ENCODE measurements at regions not wholly inside any gene's neighbourhood (a gene's known extent, or its start where the extent isn't known, plus 50 kb on each side); places are given as distances from the start of the nearest gene placed in this dataset.

DNA sequence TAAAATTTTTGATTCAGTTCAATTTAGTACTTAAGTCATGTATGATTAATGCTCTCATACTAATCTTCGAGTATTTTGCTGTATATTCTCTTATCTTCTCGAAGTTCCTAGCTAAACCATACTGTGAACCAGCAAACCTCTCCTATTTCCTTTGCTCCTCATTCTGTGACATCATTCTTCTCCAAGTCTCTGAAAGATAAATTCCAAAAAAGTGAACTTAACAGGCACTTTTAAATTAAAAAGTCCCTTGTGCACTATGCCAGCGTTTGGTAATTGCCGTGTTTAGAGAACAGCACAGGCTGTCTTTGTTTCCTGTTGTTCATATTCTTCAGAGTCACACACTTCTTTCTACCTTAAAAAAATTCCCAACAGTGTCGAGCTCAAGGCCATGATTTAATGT is 188.4 kb upstream of the PHACTR1 start:
- Histone ChIP-seq H3K9me3 (ENCODE audit: insufficient read depth, low read length) (no peaks in the 10 kb centered on the region), H3K9ac (ENCODE audit: low read length) (no peak overlapping the region), H3K4me3 (ENCODE audit: insufficient read depth, low read length, poor library complexity, severe bottlenecking) (no peak overlapping the region), H3K4me2 (ENCODE audit: low read depth, low read length, poor library complexity, severe bottlenecking) (no peak overlapping the region), H3K27ac (ENCODE audit: low read depth, low read length) (no peak overlapping the region), H2AFZ (ENCODE audit: low read depth, low read length, severe bottlenecking) (no peak overlapping the region), H4K20me1 (ENCODE audit: low read depth, low read length) (no peaks in the 10 kb centered on the region), H3K36me3 (ENCODE audit: low read length) (no peaks in the 10 kb centered on the region), H3K79me2 (ENCODE audit: insufficient read depth, low read length) (no peaks in the 10 kb centered on the region), H3K9me2 (replicated peaks; ENCODE audit: insufficient read depth, low read length) (no peaks in the 10 kb centered on the region), H3F3A (ENCODE audit: insufficient read depth) (no peaks in the 10 kb centered on the region), H3K27me3 (ENCODE audit: low read length) (no peaks in the 10 kb centered on the region)
- TF ChIP-seq, protein P1, sequence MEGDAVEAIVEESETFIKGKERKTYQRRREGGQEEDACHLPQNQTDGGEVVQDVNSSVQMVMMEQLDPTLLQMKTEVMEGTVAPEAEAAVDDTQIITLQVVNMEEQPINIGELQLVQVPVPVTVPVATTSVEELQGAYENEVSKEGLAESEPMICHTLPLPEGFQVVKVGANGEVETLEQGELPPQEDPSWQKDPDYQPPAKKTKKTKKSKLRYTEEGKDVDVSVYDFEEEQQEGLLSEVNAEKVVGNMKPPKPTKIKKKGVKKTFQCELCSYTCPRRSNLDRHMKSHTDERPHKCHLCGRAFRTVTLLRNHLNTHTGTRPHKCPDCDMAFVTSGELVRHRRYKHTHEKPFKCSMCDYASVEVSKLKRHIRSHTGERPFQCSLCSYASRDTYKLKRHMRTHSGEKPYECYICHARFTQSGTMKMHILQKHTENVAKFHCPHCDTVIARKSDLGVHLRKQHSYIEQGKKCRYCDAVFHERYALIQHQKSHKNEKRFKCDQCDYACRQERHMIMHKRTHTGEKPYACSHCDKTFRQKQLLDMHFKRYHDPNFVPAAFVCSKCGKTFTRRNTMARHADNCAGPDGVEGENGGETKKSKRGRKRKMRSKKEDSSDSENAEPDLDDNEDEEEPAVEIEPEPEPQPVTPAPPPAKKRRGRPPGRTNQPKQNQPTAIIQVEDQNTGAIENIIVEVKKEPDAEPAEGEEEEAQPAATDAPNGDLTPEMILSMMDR (IDR thresholded peaks at IDR 0.05; ENCODE audit: insufficient read depth, low read length, poor library complexity, severe bottlenecking) = no peak
- TF ChIP-seq EZH2phosphoT487 (conservative IDR thresholded peaks at IDR 0.05; ENCODE audit: low read length) = no peak

DNA sequence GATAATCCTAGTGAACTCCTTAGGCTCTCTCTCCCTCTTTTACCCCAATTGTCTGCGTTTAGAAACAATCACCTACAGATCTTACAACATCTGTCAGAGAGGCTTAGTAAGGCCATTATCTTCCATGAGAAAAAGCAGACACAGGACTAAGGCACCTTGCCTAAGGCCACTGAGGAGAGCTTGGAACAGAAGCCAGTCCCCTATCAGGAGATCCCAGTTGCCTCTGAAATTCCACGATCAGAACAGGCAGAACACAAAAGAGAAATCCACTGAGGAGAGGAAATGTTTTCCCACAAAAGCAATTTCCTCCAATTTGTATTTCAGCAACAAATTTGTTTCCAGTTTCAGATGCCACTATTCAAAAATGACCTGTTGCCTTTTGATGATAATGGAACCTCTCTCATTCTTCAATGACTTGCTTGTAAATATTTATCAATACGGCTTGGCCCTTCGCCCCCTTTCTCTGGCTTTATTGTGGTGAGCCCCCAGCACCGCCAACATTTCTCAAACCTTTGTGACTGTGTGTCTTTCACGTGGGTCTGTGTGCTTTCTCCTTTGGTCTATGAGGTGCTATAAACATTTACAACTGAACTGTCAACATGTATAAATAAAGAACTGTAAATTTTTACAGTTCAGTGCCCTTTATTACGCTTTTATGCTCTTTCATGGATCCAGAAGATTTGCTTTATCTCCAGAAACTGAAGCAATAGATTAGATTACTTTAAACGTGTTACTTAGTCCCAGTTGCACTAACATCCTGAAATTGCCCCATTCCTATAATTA is 187.8 kb upstream of the PHACTR1 start:
- Histone ChIP-seq H3F3A (ENCODE audit: insufficient read depth) (no peaks in the 10 kb centered on the region), H3K9me2 (replicated peaks; ENCODE audit: insufficient read depth, low read length) (no peaks in the 10 kb centered on the region), H3K36me3 (ENCODE audit: low read length) (no peaks in the 10 kb centered on the region), H3K9ac (ENCODE audit: low read length) (no peak overlapping the region), H3K4me2 (ENCODE audit: low read depth, low read length, poor library complexity, severe bottlenecking) (no peak overlapping the region), H3K79me2 (ENCODE audit: insufficient read depth, low read length) (no peaks in the 10 kb centered on the region), H3K27ac (ENCODE audit: low read depth, low read length) (no peak overlapping the region), H3K4me3 (ENCODE audit: insufficient read depth, low read length, poor library complexity, severe bottlenecking) (no peak overlapping the region), H3K27me3 (ENCODE audit: low read length) (no peaks in the 10 kb centered on the region), H2AFZ (ENCODE audit: low read depth, low read length, severe bottlenecking) (no peak overlapping the region), H3K9me3 (ENCODE audit: insufficient read depth, low read length) (no peaks in the 10 kb centered on the region), H4K20me1 (ENCODE audit: low read depth, low read length) (no peaks in the 10 kb centered on the region)
- TF ChIP-seq, protein P1 (IDR thresholded peaks at IDR 0.05; ENCODE audit: insufficient read depth, low read length, poor library complexity, severe bottlenecking) = no peak
- TF ChIP-seq EZH2phosphoT487 (conservative IDR thresholded peaks at IDR 0.05; ENCODE audit: low read length) = no peak

- Histone ChIP-seq H2AFZ (ENCODE audit: low read depth, low read length, severe bottlenecking) (no peak overlapping the region), H3K4me3 (ENCODE audit: insufficient read depth, low read length, poor library complexity, severe bottlenecking) (no peak overlapping the region), H3K9me2 (replicated peaks; ENCODE audit: insufficient read depth, low read length) (no peaks in the 10 kb centered on the region), H3K9me3 (ENCODE audit: insufficient read depth, low read length) (no peaks in the 10 kb centered on the region), H3K9ac (ENCODE audit: low read length) (no peak overlapping the region), H4K20me1 (ENCODE audit: low read depth, low read length) (no peaks in the 10 kb centered on the region), H3K4me2 (ENCODE audit: low read depth, low read length, poor library complexity, severe bottlenecking) (no peak overlapping the region), H3K79me2 (ENCODE audit: insufficient read depth, low read length) (no peaks in the 10 kb centered on the region), H3F3A (ENCODE audit: insufficient read depth) (no peaks in the 10 kb centered on the region), H3K27me3 (ENCODE audit: low read length) (no peaks in the 10 kb centered on the region), H3K36me3 (ENCODE audit: low read length) (no peaks in the 10 kb centered on the region), H3K27ac (ENCODE audit: low read depth, low read length) (no peak overlapping the region)
- TF ChIP-seq, protein P1 (IDR thresholded peaks at IDR 0.05; ENCODE audit: insufficient read depth, low read length, poor library complexity, severe bottlenecking) = no peak
- TF ChIP-seq EZH2phosphoT487 (conservative IDR thresholded peaks at IDR 0.05; ENCODE audit: low read length) = no peak
Measured at GRCh38 chr6:12529364-12530019, 187.1 kb upstream of the PHACTR1 start.
